K562 (cell line): ENCODE measurements at regions not wholly inside any gene's neighbourhood (a gene's known extent, or its start where the extent isn't known, plus 50 kb on each side); places are given as distances from the start of the nearest gene placed in this dataset.

ENCODE experiments used
- CLOCK ChIP-seq: fragments of 250-450 bp; sonication (Bioruptor Pico); IDR thresholded peaks from 2 replicates; pipeline ENCODE4 v1.4.0; 2020; ENCODE audit warnings: mild to moderate bottlenecking, moderate library complexity, borderline replicate concordance
- ESRRA ChIP-seq: fragments of 450-650 bp; IDR thresholded peaks from 2 replicates; pipeline ENCODE4 v1.6.1; 2014; ENCODE audit warnings: low read depth, mild to moderate bottlenecking, moderate library complexity, borderline replicate concordance
- FOXP1 ChIP-seq: sonication (generic); formaldehyde crosslinking; IDR thresholded peaks from 2 replicates; pipeline ENCODE4 v1.8.0; 2022; ENCODE audit warnings: mild to moderate bottlenecking, missing genetic modification reagents
- GTF2B ChIP-seq: IDR thresholded peaks from 2 replicates; pipeline ENCODE4 v1.6.1; 2011; ENCODE audit not compliant: insufficient read length; ENCODE audit errors: extremely low read depth
- HMBOX1 ChIP-seq: sonication (generic); IDR thresholded peaks from 2 replicates; pipeline ENCODE4 v1.6.1; 2016
- HNRNPL ChIP-seq: fragments of 200-400 bp; formaldehyde crosslinking; IDR thresholded peaks from 2 replicates; pipeline ENCODE4 v1.6.1; 2017; ENCODE audit warnings: low read depth, mild to moderate bottlenecking, low read length
- MTA2 ChIP-seq: fragments of 450-650 bp; IDR thresholded peaks from 2 replicates; pipeline ENCODE4 v1.6.1; 2016; ENCODE audit warnings: low read depth
- PYGO2 ChIP-seq: fragments of 450-650 bp; IDR thresholded peaks from 2 replicates; pipeline ENCODE4 v1.6.1; 2016; ENCODE audit warnings: mild to moderate bottlenecking, missing genetic modification characterization, moderate library complexity, missing compliant biosample characterization
- SAFB ChIP-seq: fragments of 200-400 bp; formaldehyde crosslinking; IDR thresholded peaks from 2 replicates; pipeline ENCODE4 v1.6.1; 2017; ENCODE audit warnings: low read depth, low read length, borderline replicate concordance
- SOX6 ChIP-seq: fragments of 450-650 bp; IDR thresholded peaks from 2 replicates; pipeline ENCODE4 v1.6.1; 2014; ENCODE audit warnings: mild to moderate bottlenecking
- UBTF ChIP-seq, 2 experiments: IDR thresholded peaks; 2 replicates each; pipeline ENCODE4 v1.6.1; 2012; ENCODE audit warnings: improper control_type of control experiment in 2 of 2, low read depth in 2 of 2, low read length in 2 of 2, borderline replicate concordance in 1 of 2
- ZNF212 ChIP-seq: fragments of 450-650 bp; formaldehyde crosslinking; IDR thresholded peaks from 2 replicates; pipeline ENCODE4 v1.4.0; 2020; ENCODE audit warnings: mild to moderate bottlenecking
- ZNF586 ChIP-seq: fragments of 450-650 bp; formaldehyde crosslinking; conservative IDR thresholded peaks from 2 replicates; pipeline ENCODE4 v1.4.0; 2020; ENCODE audit warnings: mild to moderate bottlenecking, moderate library complexity

- TF ChIP-seq GTF2B (no peak), PYGO2 (no peak), ZNF212 (CRISPR knock-in tag) (no peak), UBTF (IDR thresholded peaks at IDR 0.05; ENCODE audit: borderline replicate concordance in 1 of 2, low read depth in 2 of 2, low read length in 2 of 2) (no peak), HNRNPL (no peak), MTA2 (no peak), CLOCK (CRISPR knock-in tag) (no peak), FOXP1 (no peak), SOX6 (peak; percentile 15; the same call in 1 of the 2 replicates), SAFB (no peak), HMBOX1 (peak; percentile 96), ESRRA (0 out of 2 replicates have a peak, but pooled peaks have one; percentile 40), ZNF586 (CRISPR knock-in tag) (no peak)
Measured at GRCh38 chr3:182711261-182711683, 82.0 kb upstream of the ATP11B start (continued).
